ENCODE measurements at regions not wholly inside any gene's neighbourhood (a gene's known extent, or its start where the extent isn't known, plus 50 kb on each side); places are given as distances from the start of the nearest gene placed in this dataset.

- Histone ChIP-seq H3K27ac (ENCODE audit: insufficient read length, low read depth, low read length) (no peak overlapping the region), H3K27me3 (ENCODE audit: insufficient read depth, low read length) (no peaks in the 10 kb centered on the region), H2BK12ac (ENCODE audit: insufficient read length, low read depth, low read length) (no peak overlapping the region), H3K23ac (ENCODE audit: insufficient read length, low read depth, low read length) (no peak overlapping the region), H3K4ac (ENCODE audit: low read depth, low read length) (no peak overlapping the region), H2BK20ac (ENCODE audit: low read depth, low read length, poor library complexity, severe bottlenecking) (no peak overlapping the region), H2BK15ac (ENCODE audit: low read depth, low read length) (no peak overlapping the region), H3K79me2 (ENCODE audit: insufficient read depth, low read length) (no peaks in the 10 kb centered on the region), H2AFZ (ENCODE audit: low read length) (no peak overlapping the region), H3T11ph (ENCODE audit: low read length) (no peak overlapping the region), H3K56ac (ENCODE audit: insufficient read length, low read depth, low read length) (no peak overlapping the region), H3K9ac (ENCODE audit: extremely low read depth, insufficient read length, low read length) (no peak overlapping the region), H2BK5ac (ENCODE audit: insufficient read length, low read length) (no peak overlapping the region), H2AK5ac (ENCODE audit: insufficient read length, low read length) (no peak overlapping the region), H4K91ac (ENCODE audit: insufficient read length, low read depth, low read length) (no peak overlapping the region), H3K79me1 (ENCODE audit: insufficient read depth, low read depth, low read length, poor library complexity, severe bottlenecking) (no peaks in the 10 kb centered on the region), H3K23me2 (ENCODE audit: insufficient read length, low read depth, low read length, poor library complexity, severe bottlenecking) (no peaks in the 10 kb centered on the region), H3K4me2 (ENCODE audit: insufficient read depth, insufficient read length, low read length) (no peak overlapping the region), H3K18ac (ENCODE audit: insufficient read length, low read depth, low read length) (no peak overlapping the region), H4K5ac (ENCODE audit: insufficient read length, low read depth, low read length) (no peak overlapping the region), H3K4me1 (ENCODE audit: insufficient read depth, low read length) (no peaks in the 10 kb centered on the region), H3K9me3 (ENCODE audit: control insufficient read depth, low read depth, low read length) (no peaks in the 10 kb centered on the region), H4K20me1 (ENCODE audit: control insufficient read depth, insufficient read depth, insufficient read length) (no peaks in the 10 kb centered on the region), H3K14ac (ENCODE audit: insufficient read depth, low read length) (no peak overlapping the region), H4K8ac (replicated peaks; ENCODE audit: insufficient read length, low read depth, low read length) (no peak overlapping the region), H2BK120ac (ENCODE audit: low read depth, low read length, poor library complexity, severe bottlenecking) (no peak overlapping the region)
- Mint-ChIP-seq H3K9me3 (no peaks in the 10 kb centered on the region; a peak in 2 of 5 replicates), H3K4me3 (no peak overlapping the region), H3K27ac (no peak overlapping the region), H3K36me3 (ENCODE audit: insufficient read depth in 1 of 3, low read depth in 3 of 3) (no peaks in the 10 kb centered on the region), H3K27me3 (ENCODE audit: low read depth) (peaks cover 5% of the 10 kb centered on the region; the same call in 1 of the 2 replicates), H3K4me1 (no peaks in the 10 kb centered on the region)
- no CpG with 5 or more reads among the region's 3 CpGs for WGBS (ENCODE audit: extremely low coverage, insufficient read length, low lambda C conversion rate)
- DNase-seq: no peak
- no peak for TF ChIP-seq CTCF (conservative IDR thresholded peaks at IDR 0.05)
These were observed 86.3 kb upstream of the LRRC55 start for GRCh38 chr11:57095417-57095816.
